HG03095 (cell line): ENCODE measurements at regions not wholly inside any gene's neighbourhood (a gene's known extent, or its start where the extent isn't known, plus 50 kb on each side); places are given as distances from the start of the nearest gene placed in this dataset.
"Not testable (repeated sequence)": the region's sequence is repeated elsewhere in the genome, so short reads cannot be mapped to it uniquely, and the experiment has no call there.

Experiments used
- ATAC-seq: cut with Tn5 transposase; IDR thresholded peaks from one replicate; pipeline ENCODE4 v1.9.1; 2021; ENCODE audit warnings: moderate library complexity; ENCODE audit not compliant: unreplicated experiment

GRCh38 chrX:106220177-106220576 lies 52.1 kb downstream of the PWWP3B start:
- ATAC-seq, result no peak

- no peak for ATAC-seq
Measured at GRCh38 chrX:106243376-106243775, 75.3 kb downstream of the PWWP3B start.

- ATAC-seq, result no peak
Measured at GRCh38 chrX:106246511-106246910, 78.4 kb downstream of the PWWP3B start.

GRCh38 chrX:106247162-106247561 lies 79.1 kb downstream of the PWWP3B start:
- no peak for ATAC-seq

GRCh38 chrX:106249706-106250379 lies 81.7 kb downstream of the PWWP3B start:
- no peak for ATAC-seq

- ATAC-seq, result no peak
Measured at GRCh38 chrX:106263817-106264216, 95.7 kb downstream of the PWWP3B start.

GRCh38 chrX:106273947-106274587 lies 106.0 kb downstream of the PWWP3B start:
- not testable (repeated sequence) for ATAC-seq

GRCh38 chrX:106275172-106275571 lies 107.1 kb downstream of the PWWP3B start:
- ATAC-seq, result not testable (repeated sequence)

GRCh38 chrX:106278951-106279350 lies 110.8 kb downstream of the PWWP3B start:
- ATAC-seq, result no peak

- no peak for ATAC-seq
Measured at GRCh38 chrX:106281383-106281782, 113.3 kb downstream of the PWWP3B start.

- no peak for ATAC-seq
Measured at GRCh38 chrX:106283841-106284240, 115.7 kb downstream of the PWWP3B start.

GRCh38 chrX:106284431-106285025 lies 116.4 kb downstream of the PWWP3B start:
- no peak for ATAC-seq

GRCh38 chrX:106286053-106286650 lies 118.0 kb downstream of the PWWP3B start:
- no peak for ATAC-seq

- not testable (repeated sequence) for ATAC-seq
Measured at GRCh38 chrX:106290778-106291177, 122.7 kb downstream of the PWWP3B start.

GRCh38 chrX:106291779-106292390 lies 123.8 kb downstream of the PWWP3B start:
- not testable (repeated sequence) for ATAC-seq

- ATAC-seq, result no peak
Measured at GRCh38 chrX:106300239-106300638, 132.1 kb downstream of the PWWP3B start.

- no peak for ATAC-seq
Measured at GRCh38 chrX:106300656-106301055, 132.6 kb downstream of the PWWP3B start.

GRCh38 chrX:106302304-106302703 lies 134.2 kb downstream of the PWWP3B start:
- no peak for ATAC-seq

GRCh38 chrX:106306391-106306947 lies 138.4 kb downstream of the PWWP3B start:
- ATAC-seq, result no peak

- ATAC-seq, result no peak
Measured at GRCh38 chrX:106323357-106323756, 155.3 kb downstream of the PWWP3B start.

- ATAC-seq, result no peak
Measured at GRCh38 chrX:106331606-106332005, 163.5 kb downstream of the PWWP3B start.
